K562 (cell line): ENCODE measurements at regions not wholly inside any gene's neighbourhood (a gene's known extent, or its start where the extent isn't known, plus 50 kb on each side); places are given as distances from the start of the nearest gene placed in this dataset.
"Not testable (repeated sequence)": the region's sequence is repeated elsewhere in the genome, so short reads cannot be mapped to it uniquely, and the experiment has no call there.

Experiments used
- ATAC-seq: fragments of 200-7000 bp; cut with Tn5 transposase; 3 replicates; pipeline ENCODE4 v1.9.1; 2020; ENCODE audit warnings: moderate library complexity
- BruUV-seq: library from RNA; stranded (reverse); fragments of 400-500 nt; replicated peaks from 2 replicates; lab custom pipeline; 2021; lab: Mats Ljungman, UMichigan
- CTCF ChIA-PET: fragments of 300-600 bp; formaldehyde crosslinking; extraction: SDS; loops from one replicate; lab custom pipeline; 2021; ENCODE audit warnings: low intra/inter-chr PET ratio; lab: Yijun Ruan, JAX
- POLR2A ChIA-PET: fragments of 300-600, 350-650 bp; sonication (Branson Sonifier 250); formaldehyde crosslinking; extraction: SDS; loops from one replicate; lab custom pipeline; 2021; ENCODE audit warnings: antibody characterized with exemption, inconsistent platforms; lab: Yijun Ruan, JAX
- DNase-seq, 4 experiments: peaks; one replicate each; pipeline versions ENCODE4 v3.0.0 to v3.0.0-alpha.2; 2011 to 2018; ENCODE audit warnings: low spot score in 3 of 4, mixed read lengths in 3 of 4; ENCODE audit errors: extremely low read depth in 1 of 4
- FAIRE-seq: peaks from 2 replicates; lab custom pipeline; 2011; peaks lifted over from hg19 to GRCh38; lab: Jason Lieb, UNC
- H2AFZ ChIP-seq: 2 replicates; pipeline ENCODE4 v1.6.0; 2011; ENCODE audit warnings: low read depth, low read length, control low read depth, inconsistent platforms
- H3K27ac ChIP-seq: fragments of 200-600 bp; 3 replicates; pipeline ENCODE4 v1.8.0; 2011; ENCODE audit warnings: low read depth, mild to moderate bottlenecking, control low read depth, inconsistent platforms, low read length, moderate library complexity, mixed read lengths; ENCODE audit errors: extremely low read depth
- H3K27me3 ChIP-seq, 2 experiments: fragments of 300-600 bp in 1 of 2; 2 replicates in 1 of 2; 3 replicates in 1 of 2; pipeline versions ENCODE4 v1.6.0 to v1.8.0; 2011; ENCODE audit warnings: inconsistent platforms in 2 of 2, low read length in 2 of 2, mild to moderate bottlenecking in 1 of 2, mixed read lengths in 1 of 2, moderate library complexity in 1 of 2; ENCODE audit not compliant: control insufficient read depth in 2 of 2, insufficient read depth in 2 of 2
- H3K36me3 ChIP-seq: fragments of 300-600 bp; 3 replicates; pipeline ENCODE4 v1.8.0; 2011; ENCODE audit warnings: mild to moderate bottlenecking, low read length, inconsistent platforms; ENCODE audit not compliant: control insufficient read depth, insufficient read depth
- H3K4me1 ChIP-seq, 2 experiments: fragments of 200-600 bp in 1 of 2; replicated peaks in 1 of 2; 2 replicates in 1 of 2; 3 replicates in 1 of 2; pipeline versions ENCODE4 v1.5.1 to v1.8.0; 2011; ENCODE audit warnings: inconsistent platforms in 2 of 2, low read length in 2 of 2, mild to moderate bottlenecking in 1 of 2, mixed read lengths in 1 of 2, moderate library complexity in 1 of 2; ENCODE audit not compliant: control insufficient read depth in 2 of 2, insufficient read depth in 2 of 2
- H3K4me2 ChIP-seq: 2 replicates; pipeline ENCODE4 v1.6.1; 2011; ENCODE audit warnings: low read length, control low read depth, inconsistent platforms, mixed read lengths; ENCODE audit not compliant: insufficient read depth
- H3K4me3 ChIP-seq: fragments of 200-600 bp; sonication (generic), shearing (Covaris generic); 2 replicates; pipeline ENCODE4 v1.5.1; 2016; ENCODE audit warnings: control low read depth, inconsistent platforms
- H3K79me2 ChIP-seq: fragments of 200-600 bp; 3 replicates; pipeline ENCODE4 v1.8.0; 2011; ENCODE audit warnings: low read length, inconsistent platforms; ENCODE audit not compliant: control insufficient read depth, insufficient read depth
- H3K9ac ChIP-seq, 2 experiments: 2 replicates each; pipeline versions ENCODE4 v1.6.0 to v1.6.1; 2011; ENCODE audit warnings: low read depth in 2 of 2, low read length in 2 of 2, control low read depth in 1 of 2, inconsistent platforms in 1 of 2, mild to moderate bottlenecking in 1 of 2, mixed read lengths in 1 of 2; ENCODE audit not compliant: insufficient read depth in 1 of 2
- H3K9me1 ChIP-seq: one replicate; pipeline ENCODE4 v1.6.0; 2011; ENCODE audit warnings: inconsistent platforms, mild to moderate bottlenecking, low read length, moderate library complexity; ENCODE audit not compliant: control insufficient read depth, insufficient read depth
- H3K9me3 ChIP-seq: replicated peaks from 2 replicates; pipeline ENCODE4 v1.5.1; 2011; ENCODE audit warnings: low read depth, low read length, inconsistent platforms; ENCODE audit not compliant: control insufficient read depth, insufficient read depth
- H4K20me1 ChIP-seq: replicated peaks from 2 replicates; pipeline ENCODE4 v1.6.1; 2011; ENCODE audit warnings: low read length, inconsistent platforms, mixed read lengths; ENCODE audit not compliant: control insufficient read depth, insufficient read depth
- EWSR1 ChIP-seq: fragments of 450-650 bp; IDR thresholded peaks from 2 replicates; pipeline ENCODE4 v1.6.1; 2018; ENCODE audit warnings: borderline replicate concordance, mild to moderate bottlenecking, low read depth, moderate library complexity; ENCODE audit not compliant: partially characterized antibody
- ZNF121 ChIP-seq: sonication (generic); formaldehyde crosslinking; conservative IDR thresholded peaks from 2 replicates; pipeline ENCODE4 v1.8.0; 2022; ENCODE audit warnings: missing genetic modification reagents
- WGBS: fragments of 100-300 bp; shearing (Covaris generic); methylation state at CpG from one replicate; pipeline ENCODE4 v1.1.6; 2016; ENCODE audit warnings: low coverage, mixed read lengths; ENCODE audit not compliant: insufficient coverage; ENCODE audit errors: missing lambda C conversion rate; 5-methylcytosine and 5-hydroxymethylcytosine counted together
- in situ Hi-C: fragments of 300-500 bp; cut with MboI; formaldehyde crosslinking; loops from 4 replicates; pipeline ENCODE4 v1.15.0; 2018; ENCODE audit warnings: inconsistent platforms, mixed read lengths
- intact Hi-C: fragments of 100-400 bp; cut with micrococcal nuclease; formaldehyde crosslinking; loops from 2 replicates; pipeline ENCODE4 v1.14.2; 2022

DNA sequence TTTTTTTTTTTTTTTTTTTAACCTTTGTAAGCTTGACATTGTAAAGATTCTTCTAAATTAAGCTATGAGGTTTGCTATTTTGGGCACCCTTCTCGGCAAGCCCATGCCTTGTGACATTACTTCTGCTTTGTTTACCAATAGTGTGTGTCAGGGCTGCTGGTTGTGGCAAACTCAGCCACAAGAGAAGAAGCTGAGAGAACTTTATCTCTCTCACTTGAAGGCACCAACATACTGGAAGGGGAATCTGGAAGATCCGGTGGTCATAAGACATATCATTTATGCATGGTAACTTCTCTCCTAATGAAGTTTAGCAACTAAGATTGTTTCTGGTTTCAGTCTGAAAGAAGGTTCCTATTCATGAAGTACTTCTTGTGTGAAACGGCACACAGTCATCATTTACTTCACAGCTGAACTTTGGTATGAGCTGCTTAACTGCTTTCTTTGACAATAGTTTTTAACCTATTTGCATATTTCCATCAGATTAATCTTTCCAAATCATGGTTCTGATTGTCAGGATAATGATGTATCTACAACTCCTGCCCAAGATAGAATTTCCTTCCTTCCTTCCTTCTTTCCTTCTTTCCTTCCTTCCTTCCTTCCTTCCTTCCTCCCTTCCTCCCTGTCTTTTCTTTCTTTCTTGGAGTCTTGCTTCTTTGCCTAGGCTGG lies 189.3 kb downstream of the NFKBIZ start (continued):
- TF ChIP-seq EWSR1, result no peak

DNA sequence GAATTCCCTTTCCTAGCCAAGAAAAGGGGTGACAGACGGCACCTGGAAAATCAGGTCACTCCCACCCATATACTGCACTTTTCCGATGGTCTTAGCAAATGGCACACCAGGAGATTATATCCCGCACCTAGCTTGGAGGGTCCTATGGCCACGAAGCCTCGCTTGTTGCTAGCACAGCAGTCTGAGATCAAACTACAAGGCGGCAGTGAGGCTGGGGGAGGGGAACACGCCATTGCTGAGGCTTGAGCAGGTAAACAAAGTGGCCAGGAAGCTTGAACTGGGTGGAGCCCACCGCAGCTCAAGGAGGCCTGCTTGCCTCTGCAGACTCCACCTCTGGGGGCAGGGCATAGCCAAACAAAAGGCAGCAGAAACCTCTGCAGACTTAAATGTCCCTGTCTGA lies 190.8 kb downstream of the NFKBIZ start:
- H3K36me3 ChIP-seq, FAIRE-seq, H3K9me3 ChIP-seq, H3K9me1 ChIP-seq, CTCF ChIA-PET, DNase-seq, H3K27me3 ChIP-seq, in situ Hi-C loops, H3K79me2 ChIP-seq, intact Hi-C loops, H4K20me1 ChIP-seq, ATAC-seq, H2AFZ ChIP-seq, BruUV-seq, H3K27ac ChIP-seq, H3K9ac ChIP-seq, H3K4me3 ChIP-seq, POLR2A ChIA-PET, H3K4me1 ChIP-seq, H3K4me2 ChIP-seq: not testable (repeated sequence)
- 0% methylated on average over 5 of the region's 8 CpGs for WGBS

DNA sequence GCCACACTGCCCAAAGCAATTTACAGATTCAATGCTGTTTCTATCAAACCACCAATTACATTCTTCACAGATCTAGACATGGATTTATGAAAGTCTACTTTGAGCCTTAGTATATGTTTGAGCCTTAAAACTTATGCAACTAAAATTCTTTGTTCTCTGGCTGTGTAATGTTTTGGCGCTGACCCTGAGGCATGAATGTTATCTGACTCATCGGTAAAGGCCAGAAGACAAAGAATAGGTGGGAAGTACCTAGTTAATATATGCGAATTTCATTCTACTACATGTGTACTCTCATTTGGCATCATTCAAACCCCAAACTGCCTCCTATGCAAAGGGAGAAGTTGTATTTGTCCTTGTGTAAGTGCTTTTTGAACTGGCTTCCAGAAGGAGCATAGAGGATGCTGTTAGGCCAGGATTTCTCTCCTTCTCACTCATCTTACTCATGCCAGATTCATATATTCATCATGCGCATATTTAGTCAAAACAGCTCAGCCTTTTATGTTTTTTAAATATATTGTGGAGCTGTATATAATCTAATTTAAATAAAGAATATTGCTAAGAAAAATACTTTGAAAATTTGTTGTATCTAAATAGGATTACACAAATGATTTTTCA lies 204.2 kb downstream of the NFKBIZ start:
- no peaks in the 10 kb centered on the region for H3K9me3 ChIP-seq
- no peak overlapping the region for H3K27ac ChIP-seq
- CTCF ChIA-PET, result no interaction called here
- H3K4me3 ChIP-seq, result no peak overlapping the region
- H4K20me1 ChIP-seq, result no peaks in the 10 kb centered on the region
- POLR2A ChIA-PET, result no interaction called here
- H3K27me3 ChIP-seq, result no peaks in the 10 kb centered on the region
- intact Hi-C loops, result no loop called here
- ATAC-seq, result no peak
- H2AFZ ChIP-seq, result no peak overlapping the region
- WGBS, result 8% methylated on average over 4 of the region's 4 CpGs
- no peaks in the 10 kb centered on the region; a peak in 1 of 5 replicates for H3K4me1 ChIP-seq
- H3K9me1 ChIP-seq, result no peaks in the 10 kb centered on the region
- DNase-seq, result no peak
- no peak overlapping the region for H3K9ac ChIP-seq
- in situ Hi-C loops, result no loop called here
- no peaks in the 10 kb centered on the region for H3K36me3 ChIP-seq
- no peak for FAIRE-seq
- BruUV-seq, result no TSS peak
- no peak for TF ChIP-seq ZNF121 (CRISPR knock-in tag)
- TF ChIP-seq, all 486 proteins: peak for 0
- H3K79me2 ChIP-seq, result no peaks in the 10 kb centered on the region
- H3K4me2 ChIP-seq, result no peak overlapping the region
